HG03432 (cell line): ENCODE measurements at regions not wholly inside any gene's neighbourhood (a gene's known extent, or its start where the extent isn't known, plus 50 kb on each side); places are given as distances from the start of the nearest gene placed in this dataset.
"Not testable (repeated sequence)": the region's sequence is repeated elsewhere in the genome, so short reads cannot be mapped to it uniquely, and the experiment has no call there.

Experiments
- ATAC-seq: cut with Tn5 transposase; IDR thresholded peaks from one replicate; pipeline ENCODE4 v1.9.1; 2021; ENCODE audit warnings: mild to moderate bottlenecking, moderate library complexity; ENCODE audit not compliant: unreplicated experiment

DNA sequence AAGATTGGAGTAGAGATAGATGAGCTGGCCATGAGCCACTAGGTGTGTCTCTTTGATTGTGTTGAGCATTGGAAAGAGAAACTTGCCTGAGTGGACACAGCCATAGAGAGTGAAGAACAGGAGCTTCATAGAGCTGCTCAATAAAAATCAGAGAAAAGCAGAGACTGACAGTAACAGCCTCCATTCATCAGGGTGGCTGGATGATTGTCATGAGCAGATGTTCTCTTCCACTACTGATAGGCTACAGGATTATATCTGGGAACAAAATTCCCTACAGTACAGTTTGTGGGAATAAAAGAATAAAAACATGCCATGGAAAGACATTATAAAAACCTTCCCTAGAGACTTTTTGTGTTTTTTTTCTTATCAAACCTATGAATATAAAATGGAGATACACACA lies 404.8 kb upstream of the ACVR2A start:
- ATAC-seq: no peak

GRCh38 chr2:147438882-147439281 lies 405.9 kb upstream of the ACVR2A start:
- no peak for ATAC-seq

DNA sequence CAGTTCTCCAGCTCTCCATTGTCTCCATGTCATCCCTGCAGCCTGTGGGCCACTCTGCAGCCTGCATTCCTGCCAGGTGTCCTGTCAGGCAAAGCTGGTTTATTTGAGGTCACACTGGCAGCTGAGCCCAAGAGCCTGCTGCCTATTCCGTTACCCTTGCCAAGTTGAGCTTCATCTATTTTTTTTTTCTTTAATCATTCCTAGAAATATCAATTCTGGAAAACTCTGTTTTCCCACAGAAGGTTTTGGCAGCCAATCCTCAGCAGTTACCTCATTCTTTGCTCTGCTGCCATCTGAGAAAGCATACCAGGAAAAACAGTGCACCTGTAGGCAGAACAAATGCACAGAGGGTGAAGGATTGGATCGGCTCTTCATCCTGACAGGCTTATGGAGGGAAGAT lies 411.0 kb upstream of the ACVR2A start:
- no peak for ATAC-seq

- no peak for ATAC-seq
Measured at GRCh38 chr2:147430408-147430807, 414.4 kb upstream of the ACVR2A start.

GRCh38 chr2:147428120-147428747 lies 416.6 kb upstream of the ACVR2A start:
- ATAC-seq: no peak

- no peak for ATAC-seq
Measured at GRCh38 chr2:147425437-147426029, 419.3 kb upstream of the ACVR2A start.

DNA sequence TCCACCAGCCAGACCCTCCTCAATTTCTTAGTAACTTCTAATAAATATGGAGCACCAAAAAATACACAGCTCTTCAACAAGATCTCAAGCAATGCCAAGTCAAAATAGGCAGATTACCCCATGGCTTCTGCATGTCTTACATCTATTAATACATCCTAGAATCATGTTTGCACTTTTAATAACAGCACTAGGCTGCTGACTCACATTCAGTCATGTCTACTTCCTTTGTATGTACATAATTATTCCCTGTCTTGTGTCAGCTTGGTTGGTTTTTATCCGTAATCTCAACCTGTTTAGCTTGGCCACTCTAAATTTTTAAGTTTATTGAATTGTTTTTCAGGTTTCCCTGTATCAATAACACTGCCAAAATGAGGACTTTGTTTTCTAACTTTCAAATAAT lies 420.1 kb upstream of the ACVR2A start:
- no peak for ATAC-seq

GRCh38 chr2:147420947-147421675 lies 423.7 kb upstream of the ACVR2A start:
- ATAC-seq: no peak

DNA sequence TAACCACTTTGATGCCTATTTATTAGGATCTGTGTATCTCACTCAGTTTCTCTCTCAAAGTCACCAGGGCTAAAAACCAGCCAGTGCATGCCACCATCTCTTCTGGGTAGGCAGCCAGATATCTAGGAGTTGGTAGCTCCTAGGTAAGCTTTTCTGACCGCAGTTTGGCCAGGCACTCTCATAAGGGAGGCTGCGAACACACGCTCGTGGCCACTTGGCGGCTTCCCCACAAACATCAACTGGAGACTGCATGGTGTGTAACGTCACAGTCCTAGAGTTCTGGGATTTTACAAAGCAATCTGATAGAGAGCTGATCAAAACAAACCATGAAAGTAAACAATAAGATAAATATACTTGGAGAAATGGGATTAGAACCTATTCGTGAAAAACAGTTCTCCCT lies 424.3 kb upstream of the ACVR2A start:
- ATAC-seq: no peak

- ATAC-seq: no peak
Measured at GRCh38 chr2:147416099-147416498, 428.7 kb upstream of the ACVR2A start.

- not testable (repeated sequence) for ATAC-seq
Measured at GRCh38 chr2:147414656-147415055, 430.2 kb upstream of the ACVR2A start.

DNA sequence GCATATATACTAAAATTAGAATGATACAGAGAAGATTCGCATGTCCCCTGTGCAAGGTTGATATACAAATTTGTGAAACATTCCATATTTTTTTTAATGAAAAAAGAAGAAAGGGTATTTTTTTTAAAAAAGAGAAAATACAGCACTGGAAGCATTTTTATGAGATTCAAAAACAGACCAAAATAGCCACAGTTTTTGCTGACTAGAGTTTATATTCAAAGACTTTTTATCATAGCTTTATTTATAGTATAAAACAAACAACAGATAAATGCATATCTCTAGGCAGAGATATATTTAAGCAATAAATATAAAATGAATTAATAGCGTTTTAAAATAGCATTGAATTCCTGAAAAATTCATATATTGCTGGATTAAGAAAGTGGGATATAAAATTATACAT lies 436.5 kb upstream of the ACVR2A start:
- ATAC-seq: no peak

DNA sequence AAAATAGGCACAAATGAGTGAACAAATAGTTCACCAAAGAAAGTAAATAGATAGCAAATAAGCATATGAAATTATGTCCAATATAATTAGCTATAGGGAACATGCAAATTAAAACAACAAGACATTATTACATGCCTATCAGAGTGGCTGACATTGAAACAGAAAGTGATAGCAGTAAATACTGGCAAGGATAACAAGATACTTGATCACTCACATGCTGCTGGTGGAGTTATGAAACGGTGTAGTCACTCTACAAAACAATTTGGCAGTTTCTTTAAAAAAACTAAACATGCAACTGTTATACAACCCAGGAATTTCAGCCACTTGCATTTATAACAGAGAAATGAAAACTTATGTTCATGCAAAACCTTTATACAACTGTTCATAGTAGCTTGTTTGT lies 439.2 kb upstream of the ACVR2A start:
- peak; percentile 52 for ATAC-seq

DNA sequence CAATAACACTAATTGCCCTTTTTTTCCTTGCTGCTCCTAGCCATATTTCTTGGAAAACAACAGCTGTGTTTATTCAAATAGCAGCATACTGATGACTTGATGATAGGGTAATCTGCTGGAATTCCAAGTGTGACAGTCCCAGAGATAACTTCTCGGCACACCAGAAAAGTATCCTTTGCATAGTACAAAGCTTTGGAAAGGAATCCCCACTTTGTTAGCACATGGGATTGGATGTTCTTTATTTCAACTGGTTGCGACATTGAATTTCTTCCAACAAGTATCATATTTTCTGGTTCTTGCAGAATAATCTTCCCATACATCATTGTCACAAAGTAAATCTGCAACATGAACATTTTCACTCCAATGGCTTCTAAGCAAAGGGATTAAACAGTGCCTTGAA lies 445.8 kb upstream of the ACVR2A start:
- no peak for ATAC-seq

DNA sequence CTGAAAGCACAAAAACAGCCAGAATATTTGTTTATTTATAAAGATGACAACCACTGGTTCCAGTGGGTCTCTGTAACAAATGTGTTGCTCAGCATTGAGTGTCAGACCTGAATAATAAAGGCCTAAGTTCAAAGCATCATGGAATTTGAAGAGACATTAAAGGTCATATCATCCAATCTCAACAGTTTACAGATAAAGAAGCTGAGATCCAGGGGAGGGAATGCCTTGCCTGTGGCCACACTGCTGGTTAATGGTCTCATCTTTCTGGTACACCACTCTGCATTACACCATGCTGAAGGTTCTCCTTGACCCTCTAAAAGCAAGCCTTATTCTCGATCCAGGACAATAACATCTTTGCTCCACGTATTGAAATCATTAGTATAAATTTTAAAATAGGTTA lies 446.5 kb upstream of the ACVR2A start:
- no peak for ATAC-seq

DNA sequence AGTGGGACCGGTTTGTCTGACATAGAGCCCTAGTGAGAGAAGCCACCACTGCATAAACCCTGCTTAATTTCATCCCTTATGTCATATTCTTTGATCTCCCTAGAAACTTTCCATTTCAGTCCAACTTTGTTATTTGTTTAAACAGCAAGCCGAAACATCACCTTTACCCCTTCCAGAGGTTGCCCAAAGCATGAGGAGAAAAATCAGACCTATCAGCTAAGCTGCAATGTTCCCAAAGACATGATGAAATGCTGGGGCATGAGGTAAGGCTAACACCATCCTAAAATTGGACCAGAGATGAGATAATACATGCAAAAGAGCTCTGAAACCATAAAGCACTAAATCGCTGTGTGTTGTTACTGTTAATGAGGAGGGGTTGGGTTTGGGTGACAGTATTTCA lies 447.9 kb upstream of the ACVR2A start:
- ATAC-seq: no peak

DNA sequence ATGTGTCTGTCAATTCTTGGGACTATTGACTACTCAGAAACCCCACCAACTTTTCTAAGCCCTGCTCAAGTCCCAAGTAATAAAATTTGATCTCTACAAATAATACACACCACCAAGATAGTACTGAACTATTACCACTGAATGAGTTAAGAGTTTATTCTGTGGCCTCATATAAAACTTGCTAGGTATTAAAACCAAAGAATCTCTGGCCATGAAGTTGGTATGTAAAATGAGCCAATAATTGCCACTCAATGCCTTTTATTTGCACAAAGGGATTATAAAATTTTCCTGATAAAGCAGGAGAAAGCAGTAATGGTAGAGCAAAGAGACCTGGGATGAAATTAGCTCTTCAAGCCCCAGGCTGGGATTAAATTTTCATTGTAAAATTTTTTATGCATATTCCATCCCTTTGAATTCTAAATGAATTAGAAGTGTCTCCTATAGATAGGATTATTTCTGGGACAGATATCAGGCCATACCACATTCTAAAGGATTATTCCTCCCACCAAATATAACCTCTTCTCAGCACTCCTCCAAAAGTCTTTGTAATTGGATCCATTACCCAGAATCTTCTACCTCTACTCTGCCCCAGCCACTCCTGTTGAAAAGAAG lies 450.5 kb upstream of the ACVR2A start:
- no peak for ATAC-seq

DNA sequence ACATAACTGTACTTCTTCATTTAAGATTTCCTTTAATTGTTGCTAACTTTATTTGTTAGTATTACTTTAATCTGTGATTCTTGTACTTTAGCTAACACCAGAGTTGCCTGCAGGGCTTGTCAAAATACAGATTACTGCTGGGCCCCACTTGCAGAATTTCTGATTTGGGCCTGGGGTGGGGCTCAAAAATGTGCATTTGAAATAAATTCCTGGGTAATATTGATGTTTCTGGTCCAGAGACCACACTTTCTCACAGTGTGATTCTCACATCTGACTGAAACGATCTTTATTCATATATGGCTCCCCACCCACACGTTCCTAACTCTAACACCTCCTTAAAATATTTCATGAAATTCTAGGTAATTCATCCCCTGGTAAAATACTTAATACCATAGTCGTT lies 452.6 kb upstream of the ACVR2A start:
- no peak for ATAC-seq

GRCh38 chr2:147390475-147390874 lies 454.4 kb upstream of the ACVR2A start:
- no peak for ATAC-seq

- ATAC-seq: no peak
Measured at GRCh38 chr2:147389218-147389617, 455.6 kb upstream of the ACVR2A start.

DNA sequence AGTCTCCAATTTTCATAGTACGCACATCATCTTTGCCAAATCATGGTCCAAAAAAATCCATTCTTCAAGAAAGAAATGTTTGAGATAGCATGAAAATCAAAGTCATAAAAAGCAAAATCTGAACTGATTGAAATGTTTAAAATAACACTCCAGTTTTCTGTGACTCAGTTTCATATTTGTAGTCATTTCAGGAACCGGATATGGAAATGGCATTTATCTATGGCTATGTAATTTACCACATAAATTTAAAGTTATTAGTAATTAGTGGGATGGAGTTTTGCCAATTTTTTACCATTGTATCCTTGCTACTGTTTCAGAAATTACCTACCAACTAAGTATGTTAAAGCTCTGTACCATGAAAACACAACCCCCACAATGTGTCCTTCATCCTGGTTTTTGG lies 456.6 kb upstream of the ACVR2A start:
- ATAC-seq: no peak

DNA sequence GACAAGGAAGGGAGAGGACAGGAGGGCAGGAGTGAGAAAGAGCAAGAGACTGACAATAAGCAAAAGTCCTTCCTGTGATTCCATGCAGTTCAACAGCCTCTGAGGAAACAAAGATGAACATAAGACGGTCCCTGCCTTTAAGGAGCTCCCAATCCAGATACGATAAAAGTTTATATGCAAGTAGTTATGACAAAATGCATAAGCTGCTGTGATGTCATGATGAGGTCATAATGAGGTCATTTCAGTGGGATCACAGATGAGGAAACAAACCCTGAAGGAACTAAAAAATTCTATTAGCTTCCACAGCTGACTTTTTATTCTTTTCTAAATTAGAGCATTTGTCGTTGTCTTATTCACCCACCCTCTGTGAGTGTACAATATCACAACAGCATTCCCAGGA lies 458.5 kb upstream of the ACVR2A start:
- ATAC-seq: no peak
